ENCODE measurements at regions not wholly inside any gene's neighbourhood (a gene's known extent, or its start where the extent isn't known, plus 50 kb on each side); places are given as distances from the start of the nearest gene placed in this dataset.

DNA sequence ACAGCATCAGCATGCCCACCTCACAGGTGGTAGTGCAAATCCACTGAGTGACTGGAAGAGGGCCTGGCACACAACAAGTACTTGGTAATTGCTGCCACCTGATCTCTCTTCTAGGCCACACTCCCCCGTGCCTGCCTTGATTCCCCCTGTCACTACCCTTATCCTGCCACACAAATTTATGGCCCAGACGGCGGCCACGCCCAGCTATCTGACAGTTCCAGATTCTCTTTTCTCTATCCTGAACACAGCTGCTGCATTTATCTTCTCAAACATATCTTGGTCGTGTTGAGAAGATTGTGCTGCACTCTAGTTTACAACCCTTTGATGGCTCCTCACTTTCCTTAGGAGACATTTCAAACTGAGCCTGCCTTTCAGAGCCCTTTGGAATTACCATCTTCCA, 585.2 kb downstream of the NTRK3 start:
- TF ChIP-seq, protein P1, sequence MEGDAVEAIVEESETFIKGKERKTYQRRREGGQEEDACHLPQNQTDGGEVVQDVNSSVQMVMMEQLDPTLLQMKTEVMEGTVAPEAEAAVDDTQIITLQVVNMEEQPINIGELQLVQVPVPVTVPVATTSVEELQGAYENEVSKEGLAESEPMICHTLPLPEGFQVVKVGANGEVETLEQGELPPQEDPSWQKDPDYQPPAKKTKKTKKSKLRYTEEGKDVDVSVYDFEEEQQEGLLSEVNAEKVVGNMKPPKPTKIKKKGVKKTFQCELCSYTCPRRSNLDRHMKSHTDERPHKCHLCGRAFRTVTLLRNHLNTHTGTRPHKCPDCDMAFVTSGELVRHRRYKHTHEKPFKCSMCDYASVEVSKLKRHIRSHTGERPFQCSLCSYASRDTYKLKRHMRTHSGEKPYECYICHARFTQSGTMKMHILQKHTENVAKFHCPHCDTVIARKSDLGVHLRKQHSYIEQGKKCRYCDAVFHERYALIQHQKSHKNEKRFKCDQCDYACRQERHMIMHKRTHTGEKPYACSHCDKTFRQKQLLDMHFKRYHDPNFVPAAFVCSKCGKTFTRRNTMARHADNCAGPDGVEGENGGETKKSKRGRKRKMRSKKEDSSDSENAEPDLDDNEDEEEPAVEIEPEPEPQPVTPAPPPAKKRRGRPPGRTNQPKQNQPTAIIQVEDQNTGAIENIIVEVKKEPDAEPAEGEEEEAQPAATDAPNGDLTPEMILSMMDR (IDR thresholded peaks at IDR 0.05), result no peak
- TF ChIP-seq, protein P2, sequence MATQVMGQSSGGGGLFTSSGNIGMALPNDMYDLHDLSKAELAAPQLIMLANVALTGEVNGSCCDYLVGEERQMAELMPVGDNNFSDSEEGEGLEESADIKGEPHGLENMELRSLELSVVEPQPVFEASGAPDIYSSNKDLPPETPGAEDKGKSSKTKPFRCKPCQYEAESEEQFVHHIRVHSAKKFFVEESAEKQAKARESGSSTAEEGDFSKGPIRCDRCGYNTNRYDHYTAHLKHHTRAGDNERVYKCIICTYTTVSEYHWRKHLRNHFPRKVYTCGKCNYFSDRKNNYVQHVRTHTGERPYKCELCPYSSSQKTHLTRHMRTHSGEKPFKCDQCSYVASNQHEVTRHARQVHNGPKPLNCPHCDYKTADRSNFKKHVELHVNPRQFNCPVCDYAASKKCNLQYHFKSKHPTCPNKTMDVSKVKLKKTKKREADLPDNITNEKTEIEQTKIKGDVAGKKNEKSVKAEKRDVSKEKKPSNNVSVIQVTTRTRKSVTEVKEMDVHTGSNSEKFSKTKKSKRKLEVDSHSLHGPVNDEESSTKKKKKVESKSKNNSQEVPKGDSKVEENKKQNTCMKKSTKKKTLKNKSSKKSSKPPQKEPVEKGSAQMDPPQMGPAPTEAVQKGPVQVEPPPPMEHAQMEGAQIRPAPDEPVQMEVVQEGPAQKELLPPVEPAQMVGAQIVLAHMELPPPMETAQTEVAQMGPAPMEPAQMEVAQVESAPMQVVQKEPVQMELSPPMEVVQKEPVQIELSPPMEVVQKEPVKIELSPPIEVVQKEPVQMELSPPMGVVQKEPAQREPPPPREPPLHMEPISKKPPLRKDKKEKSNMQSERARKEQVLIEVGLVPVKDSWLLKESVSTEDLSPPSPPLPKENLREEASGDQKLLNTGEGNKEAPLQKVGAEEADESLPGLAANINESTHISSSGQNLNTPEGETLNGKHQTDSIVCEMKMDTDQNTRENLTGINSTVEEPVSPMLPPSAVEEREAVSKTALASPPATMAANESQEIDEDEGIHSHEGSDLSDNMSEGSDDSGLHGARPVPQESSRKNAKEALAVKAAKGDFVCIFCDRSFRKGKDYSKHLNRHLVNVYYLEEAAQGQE (IDR thresholded peaks at IDR 0.05; ENCODE audit: insufficient read depth in 1 of 2, low read depth in 2 of 2, low read length in 1 of 2), result no peak
- TF ChIP-seq POLR2AphosphoS5 (IDR thresholded peaks at IDR 0.05; ENCODE audit: low read depth, low read length) (no peak), SIN3A (IDR thresholded peaks at IDR 0.05; ENCODE audit: borderline replicate concordance, insufficient read depth, low read depth, low read length) (no peak)
